ENCODE measurements at regions not wholly inside any gene's neighbourhood (a gene's known extent, or its start where the extent isn't known, plus 50 kb on each side); places are given as distances from the start of the nearest gene placed in this dataset.

- no peaks in the 10 kb centered on the region for H3K9me3 ChIP-seq (ENCODE audit: low read depth)
- TF ChIP-seq EZH2phosphoT487 (IDR thresholded peaks at IDR 0.05; ENCODE audit: insufficient read depth, low read depth) (no peak), EZH2 (IDR thresholded peaks at IDR 0.05; ENCODE audit: insufficient read depth, poor library complexity, severe bottlenecking) (no peak)
- WGBS, 2 experiments (ENCODE audit: low coverage in 1 of 2, low lambda C conversion rate in 2 of 2, missing lambda C conversion rate in 2 of 2) = 2 to 8% methylated on average over 3 of the region's 3 CpGs
- in situ Hi-C loops (cut with MboI) = no loop called here
- H4K20me1 ChIP-seq (ENCODE audit: insufficient read depth) = no peaks in the 10 kb centered on the region
- no peak overlapping the region for H3K4me2 ChIP-seq (ENCODE audit: unreplicated experiment)
- H3F3A ChIP-seq (ENCODE audit: insufficient read depth) = no peaks in the 10 kb centered on the region
- H3K4me1 ChIP-seq (ENCODE audit: insufficient read depth) = no peaks in the 10 kb centered on the region
- no peak for DNase-seq
- H3K4me3 ChIP-seq = no peak overlapping the region
- no peaks in the 10 kb centered on the region for H3K79me2 ChIP-seq (ENCODE audit: insufficient read depth)
- no peaks in the 10 kb centered on the region for H3K36me3 ChIP-seq (ENCODE audit: low read depth)
- H3K27ac ChIP-seq = no peak overlapping the region
- H3K27me3 ChIP-seq (replicated peaks; ENCODE audit: insufficient read depth) = no peaks in the 10 kb centered on the region
- H3K9me2 ChIP-seq (ENCODE audit: insufficient read depth) = no peaks in the 10 kb centered on the region
- no peak overlapping the region for H2AFZ ChIP-seq
- H3K9ac ChIP-seq = no peak overlapping the region
Observed at GRCh38 chr1:239448911-239449310, 62.5 kb downstream of the CHRM3 start.

- in situ Hi-C loops (cut with MboI) = no loop called here
- no peak for DNase-seq
- WGBS, 2 experiments (ENCODE audit: low coverage in 1 of 2, low lambda C conversion rate in 2 of 2, missing lambda C conversion rate in 2 of 2) = 12 to 19% methylated on average over 3 of the region's 3 CpGs
Observed at GRCh38 chr1:239455743-239456142, 69.4 kb downstream of the CHRM3 start.

GRCh38 chr1:239456788-239457187 lies 70.4 kb downstream of the CHRM3 start:
- no peaks in the 10 kb centered on the region for H4K20me1 ChIP-seq (ENCODE audit: insufficient read depth)
- in situ Hi-C loops (cut with MboI) = no loop called here
- no peaks in the 10 kb centered on the region for H3K36me3 ChIP-seq (ENCODE audit: low read depth)
- TF ChIP-seq EZH2 (IDR thresholded peaks at IDR 0.05; ENCODE audit: insufficient read depth, poor library complexity, severe bottlenecking) (no peak), EZH2phosphoT487 (IDR thresholded peaks at IDR 0.05; ENCODE audit: insufficient read depth, low read depth) (no peak)
- H3K9me2 ChIP-seq (ENCODE audit: insufficient read depth) = no peaks in the 10 kb centered on the region
- H3F3A ChIP-seq (ENCODE audit: insufficient read depth) = no peaks in the 10 kb centered on the region
- no peak overlapping the region for H3K4me2 ChIP-seq (ENCODE audit: unreplicated experiment)
- H3K9me3 ChIP-seq (ENCODE audit: low read depth) = no peaks in the 10 kb centered on the region
- no peaks in the 10 kb centered on the region for H3K4me1 ChIP-seq (ENCODE audit: insufficient read depth)
- no peaks in the 10 kb centered on the region for H3K27me3 ChIP-seq (replicated peaks; ENCODE audit: insufficient read depth)
- H2AFZ ChIP-seq = no peak overlapping the region
- WGBS, 2 experiments (ENCODE audit: low coverage in 1 of 2, low lambda C conversion rate in 2 of 2, missing lambda C conversion rate in 2 of 2) = 12% methylated on average over 2 of the region's 2 CpGs
- H3K79me2 ChIP-seq (ENCODE audit: insufficient read depth) = no peaks in the 10 kb centered on the region
- no peak overlapping the region for H3K4me3 ChIP-seq
- DNase-seq = no peak
- H3K9ac ChIP-seq = no peak overlapping the region
- H3K27ac ChIP-seq = no peak overlapping the region

More at GRCh38 chr1:239455743-239456142, 69.4 kb downstream of the CHRM3 start:
- Histone ChIP-seq H3K4me2 (ENCODE audit: unreplicated experiment) (no peak overlapping the region), H3K4me1 (ENCODE audit: insufficient read depth) (no peaks in the 10 kb centered on the region), H3K79me2 (ENCODE audit: insufficient read depth) (no peaks in the 10 kb centered on the region), H3K27ac (no peak overlapping the region), H4K20me1 (ENCODE audit: insufficient read depth) (no peaks in the 10 kb centered on the region), H3K9ac (no peak overlapping the region), H3K36me3 (ENCODE audit: low read depth) (no peaks in the 10 kb centered on the region), H3K27me3 (replicated peaks; ENCODE audit: insufficient read depth) (no peaks in the 10 kb centered on the region), H3K4me3 (no peak overlapping the region), H3K9me2 (ENCODE audit: insufficient read depth) (no peaks in the 10 kb centered on the region), H3K9me3 (ENCODE audit: low read depth) (no peaks in the 10 kb centered on the region), H2AFZ (no peak overlapping the region), H3F3A (ENCODE audit: insufficient read depth) (no peaks in the 10 kb centered on the region)
- TF ChIP-seq EZH2phosphoT487 (IDR thresholded peaks at IDR 0.05; ENCODE audit: insufficient read depth, low read depth) (no peak), EZH2 (IDR thresholded peaks at IDR 0.05; ENCODE audit: insufficient read depth, poor library complexity, severe bottlenecking) (no peak)

GRCh38 chr1:239457491-239458143 lies 71.2 kb downstream of the CHRM3 start:
- Histone ChIP-seq H3K4me2 (ENCODE audit: unreplicated experiment) (no peak overlapping the region), H3K4me1 (ENCODE audit: insufficient read depth) (no peaks in the 10 kb centered on the region), H3K9ac (no peak overlapping the region), H3K27me3 (replicated peaks; ENCODE audit: insufficient read depth) (no peaks in the 10 kb centered on the region), H4K20me1 (ENCODE audit: insufficient read depth) (no peaks in the 10 kb centered on the region), H3K36me3 (ENCODE audit: low read depth) (no peaks in the 10 kb centered on the region), H3K9me2 (ENCODE audit: insufficient read depth) (no peaks in the 10 kb centered on the region), H3K79me2 (ENCODE audit: insufficient read depth) (no peaks in the 10 kb centered on the region), H3K9me3 (ENCODE audit: low read depth) (no peaks in the 10 kb centered on the region), H2AFZ (no peak overlapping the region), H3K27ac (no peak overlapping the region), H3K4me3 (no peak overlapping the region), H3F3A (ENCODE audit: insufficient read depth) (no peaks in the 10 kb centered on the region)
- DNase-seq = no peak
- in situ Hi-C loops (cut with MboI) = no loop called here
- WGBS, 2 experiments (ENCODE audit: low coverage in 1 of 2, low lambda C conversion rate in 2 of 2, missing lambda C conversion rate in 2 of 2) = 39 to 40% methylated on average over 4 of the region's 4 CpGs
- no peak for TF ChIP-seq EZH2 (IDR thresholded peaks at IDR 0.05; ENCODE audit: insufficient read depth, poor library complexity, severe bottlenecking)
- no peak for TF ChIP-seq EZH2phosphoT487 (IDR thresholded peaks at IDR 0.05; ENCODE audit: insufficient read depth, low read depth)

- Histone ChIP-seq H3K4me3 (no peak overlapping the region), H3K36me3 (ENCODE audit: low read depth) (no peaks in the 10 kb centered on the region), H3K9ac (no peak overlapping the region), H3K27me3 (replicated peaks; ENCODE audit: insufficient read depth) (no peaks in the 10 kb centered on the region), H3K9me2 (ENCODE audit: insufficient read depth) (no peaks in the 10 kb centered on the region), H4K20me1 (ENCODE audit: insufficient read depth) (no peaks in the 10 kb centered on the region), H3F3A (ENCODE audit: insufficient read depth) (no peaks in the 10 kb centered on the region), H3K27ac (no peak overlapping the region), H3K4me2 (ENCODE audit: unreplicated experiment) (no peak overlapping the region), H3K79me2 (ENCODE audit: insufficient read depth) (no peaks in the 10 kb centered on the region), H3K9me3 (ENCODE audit: low read depth) (no peaks in the 10 kb centered on the region), H3K4me1 (ENCODE audit: insufficient read depth) (no peaks in the 10 kb centered on the region), H2AFZ (no peak overlapping the region)
- no peak for DNase-seq
- in situ Hi-C loops (cut with MboI) = no loop called here
- WGBS, 2 experiments (ENCODE audit: low coverage in 1 of 2, low lambda C conversion rate in 2 of 2, missing lambda C conversion rate in 2 of 2) = 5 to 17% methylated on average over 4 of the region's 4 CpGs
- TF ChIP-seq EZH2phosphoT487 (IDR thresholded peaks at IDR 0.05; ENCODE audit: insufficient read depth, low read depth) = no peak
- TF ChIP-seq EZH2 (IDR thresholded peaks at IDR 0.05; ENCODE audit: insufficient read depth, poor library complexity, severe bottlenecking) = no peak
Observed at GRCh38 chr1:239458144-239458500, 71.8 kb downstream of the CHRM3 start.

Measured in GM23248 (cell line).